ENCODE measurements at regions not wholly inside any gene's neighbourhood (a gene's known extent, or its start where the extent isn't known, plus 50 kb on each side); places are given as distances from the start of the nearest gene placed in this dataset.

DNA sequence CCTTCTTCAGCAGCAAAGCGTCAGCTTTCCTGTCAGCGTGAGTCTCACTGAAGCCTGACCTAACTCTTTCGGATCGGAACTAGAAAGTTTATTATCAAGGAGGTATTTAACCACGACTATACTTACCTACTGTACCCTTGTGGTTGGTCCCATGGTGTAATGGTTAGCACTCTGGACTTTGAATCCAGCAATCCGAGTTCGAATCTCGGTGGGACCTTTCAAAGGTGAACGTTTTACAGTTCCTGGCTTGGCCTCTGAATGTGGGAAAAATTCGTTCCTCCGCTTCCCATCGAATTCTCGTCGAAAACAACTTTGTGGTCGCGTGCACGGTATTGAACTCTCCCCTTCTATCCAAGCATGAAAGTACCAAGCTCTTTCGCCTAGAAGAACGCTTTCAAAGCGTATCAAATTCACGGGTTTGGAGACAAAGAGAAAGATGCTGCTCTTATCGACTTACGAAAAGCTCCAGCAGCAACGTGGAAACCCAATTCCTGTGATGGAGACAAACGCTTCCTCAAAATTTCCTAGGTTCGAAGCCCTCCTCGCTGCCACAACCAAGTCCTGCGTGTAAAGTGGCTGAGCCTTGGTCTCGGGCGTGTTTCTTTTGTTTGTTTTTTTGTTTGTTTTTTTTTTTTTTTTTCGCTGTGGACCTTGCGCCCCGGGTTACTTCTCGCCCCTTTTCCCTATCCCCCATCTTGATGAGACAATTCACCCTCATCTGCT is 63.7 kb downstream of the GPX5 start:
- no peak for TF ChIP-seq EZH2 (IDR thresholded peaks at IDR 0.05; ENCODE audit: insufficient read depth, poor library complexity, severe bottlenecking)
- no peak for TF ChIP-seq EZH2phosphoT487 (IDR thresholded peaks at IDR 0.05; ENCODE audit: insufficient read depth, low read depth)

Data from GM23248 (cell line).